ENCODE measurements at regions not wholly inside any gene's neighbourhood (a gene's known extent, or its start where the extent isn't known, plus 50 kb on each side); places are given as distances from the start of the nearest gene placed in this dataset.
"Not testable (repeated sequence)": the region's sequence is repeated elsewhere in the genome, so short reads cannot be mapped to it uniquely, and the experiment has no call there.

- DNase-seq = no peak
Measured at GRCh38 chr4:14399848-14400247, 602.4 kb upstream of the CPEB2 start.

- DNase-seq = no peak
Measured at GRCh38 chr4:14400307-14400706, 602.0 kb upstream of the CPEB2 start.

GRCh38 chr4:14403132-14403531 is 599.1 kb upstream of the CPEB2 start:
- no peak for DNase-seq

- DNase-seq = no peak
Measured at GRCh38 chr4:14404730-14405129, 597.6 kb upstream of the CPEB2 start.

- no peak for DNase-seq
Measured at GRCh38 chr4:14410516-14410915, 591.8 kb upstream of the CPEB2 start.

GRCh38 chr4:14415146-14415545 is 587.1 kb upstream of the CPEB2 start:
- DNase-seq = no peak

- no peak for DNase-seq
Measured at GRCh38 chr4:14419516-14419915, 582.8 kb upstream of the CPEB2 start.

- DNase-seq = not testable (repeated sequence)
Measured at GRCh38 chr4:14426297-14426696, 576.0 kb upstream of the CPEB2 start.

- DNase-seq = no peak
Measured at GRCh38 chr4:14428125-14428524, 574.2 kb upstream of the CPEB2 start.

- DNase-seq = no peak
Measured at GRCh38 chr4:14431155-14432134, 570.8 kb upstream of the CPEB2 start.

GRCh38 chr4:14434483-14434882 is 567.8 kb upstream of the CPEB2 start:
- DNase-seq = no peak

GRCh38 chr4:14434916-14435315 is 567.4 kb upstream of the CPEB2 start:
- no peak for DNase-seq

- no peak for DNase-seq
Measured at GRCh38 chr4:14441561-14441960, 560.7 kb upstream of the CPEB2 start.

- no peak for DNase-seq
Measured at GRCh38 chr4:14445882-14446281, 556.4 kb upstream of the CPEB2 start.

- DNase-seq = no peak
Measured at GRCh38 chr4:14446311-14446710, 556.0 kb upstream of the CPEB2 start.

- DNase-seq = no peak
Measured at GRCh38 chr4:14446904-14447303, 555.4 kb upstream of the CPEB2 start.

- DNase-seq = no peak
Measured at GRCh38 chr4:14449308-14449707, 553.0 kb upstream of the CPEB2 start.

- no peak for DNase-seq
Measured at GRCh38 chr4:14452001-14452400, 550.3 kb upstream of the CPEB2 start.

GRCh38 chr4:14452764-14453163 is 549.5 kb upstream of the CPEB2 start:
- DNase-seq = no peak

- no peak for DNase-seq
Measured at GRCh38 chr4:14458463-14458862, 543.8 kb upstream of the CPEB2 start.

- DNase-seq = no peak
Measured at GRCh38 chr4:14465057-14465456, 537.2 kb upstream of the CPEB2 start.

- DNase-seq = no peak
Measured at GRCh38 chr4:14465507-14465906, 536.8 kb upstream of the CPEB2 start.

- no peak for DNase-seq
Measured at GRCh38 chr4:14478504-14478903, 523.8 kb upstream of the CPEB2 start.

GRCh38 chr4:14496408-14496807 is 505.9 kb upstream of the CPEB2 start:
- DNase-seq = no peak

- no peak for DNase-seq
Measured at GRCh38 chr4:14496969-14497368, 505.3 kb upstream of the CPEB2 start.

Measured in activated T-cell treated with anti-CD3 and anti-CD28 coated beads, Interleukin-2, amount 50 U/mL, for 48 hours (primary cell).